ENCODE measurements at regions not wholly inside any gene's neighbourhood (a gene's known extent, or its start where the extent isn't known, plus 50 kb on each side); places are given as distances from the start of the nearest gene placed in this dataset.

GRCh38 chr3:120516136-120516535 lies 65.3 kb upstream of the FSTL1 start:
- Histone ChIP-seq H3K4me3 (ENCODE audit: low read length, poor library complexity, severe bottlenecking) (no peak overlapping the region), H3K9ac (ENCODE audit: low read depth, low read length, poor library complexity, severe bottlenecking) (no peak overlapping the region), H4K20me1 (ENCODE audit: insufficient read depth, low read length, poor library complexity, severe bottlenecking) (no peaks in the 10 kb centered on the region), H3K27me3 (ENCODE audit: insufficient read depth, low read length, poor library complexity, severe bottlenecking) (no peaks in the 10 kb centered on the region), H3K4me1 (ENCODE audit: insufficient read depth, low read length, poor library complexity, severe bottlenecking) (no peaks in the 10 kb centered on the region), H3F3A (ENCODE audit: low read depth) (no peaks in the 10 kb centered on the region), H3K9me3 (ENCODE audit: insufficient read depth, low read depth, low read length) (no peaks in the 10 kb centered on the region), H2AFZ (ENCODE audit: low read length) (no peak overlapping the region), H3K36me3 (ENCODE audit: insufficient read depth, low read length) (no peaks in the 10 kb centered on the region), H3K4me2 (ENCODE audit: low read depth, low read length, poor library complexity, severe bottlenecking) (no peak overlapping the region), H3K9me2 (replicated peaks; ENCODE audit: low read depth, low read length) (no peaks in the 10 kb centered on the region), H3K79me2 (ENCODE audit: insufficient read depth, low read length) (no peaks in the 10 kb centered on the region)
- TF ChIP-seq EZH2phosphoT487 (IDR thresholded peaks at IDR 0.05; ENCODE audit: borderline replicate concordance) (no peak), CTCF (conservative IDR thresholded peaks at IDR 0.05; ENCODE audit: low read length) (no peak)

GRCh38 chr3:120512655-120513054 lies 61.9 kb upstream of the FSTL1 start:
- H3K4me1 ChIP-seq (ENCODE audit: insufficient read depth, low read length, poor library complexity, severe bottlenecking): no peaks in the 10 kb centered on the region
- no peaks in the 10 kb centered on the region for H3K79me2 ChIP-seq (ENCODE audit: insufficient read depth, low read length)
- no peak for TF ChIP-seq CTCF (conservative IDR thresholded peaks at IDR 0.05; ENCODE audit: low read length)
- no peak for TF ChIP-seq EZH2phosphoT487 (IDR thresholded peaks at IDR 0.05; ENCODE audit: borderline replicate concordance)
- no peaks in the 10 kb centered on the region for H3K36me3 ChIP-seq (ENCODE audit: insufficient read depth, low read length)
- no peaks in the 10 kb centered on the region for H3K9me2 ChIP-seq (replicated peaks; ENCODE audit: low read depth, low read length)
- H3K27me3 ChIP-seq (ENCODE audit: insufficient read depth, low read length, poor library complexity, severe bottlenecking): no peaks in the 10 kb centered on the region
- 0 out of 2 replicates have a peak, but pooled peaks cover 10% of the 10 kb centered on the region for H3K9me3 ChIP-seq (ENCODE audit: insufficient read depth, low read depth, low read length)
- no peak overlapping the region for H3K4me3 ChIP-seq (ENCODE audit: low read length, poor library complexity, severe bottlenecking)
- no peak overlapping the region for H2AFZ ChIP-seq (ENCODE audit: low read length)
- H3K9ac ChIP-seq (ENCODE audit: low read depth, low read length, poor library complexity, severe bottlenecking): no peak overlapping the region
- H3F3A ChIP-seq (ENCODE audit: low read depth): no peaks in the 10 kb centered on the region
- H4K20me1 ChIP-seq (ENCODE audit: insufficient read depth, low read length, poor library complexity, severe bottlenecking): no peaks in the 10 kb centered on the region
- H3K4me2 ChIP-seq (ENCODE audit: low read depth, low read length, poor library complexity, severe bottlenecking): no peak overlapping the region

- H3K4me1 ChIP-seq (ENCODE audit: insufficient read depth, low read length, poor library complexity, severe bottlenecking): no peaks in the 10 kb centered on the region
- H3K9ac ChIP-seq (ENCODE audit: low read depth, low read length, poor library complexity, severe bottlenecking): no peak overlapping the region
- 0 out of 2 replicates have a peak, but pooled peaks cover 10% of the 10 kb centered on the region for H3K9me3 ChIP-seq (ENCODE audit: insufficient read depth, low read depth, low read length)
- no peaks in the 10 kb centered on the region for H4K20me1 ChIP-seq (ENCODE audit: insufficient read depth, low read length, poor library complexity, severe bottlenecking)
- H2AFZ ChIP-seq (ENCODE audit: low read length): 0 out of 2 replicates have a peak overlapping the region, but pooled peaks have one; percentile 10
- H3K27me3 ChIP-seq (ENCODE audit: insufficient read depth, low read length, poor library complexity, severe bottlenecking): no peaks in the 10 kb centered on the region
- H3K36me3 ChIP-seq (ENCODE audit: insufficient read depth, low read length): no peaks in the 10 kb centered on the region
- no peaks in the 10 kb centered on the region for H3K9me2 ChIP-seq (replicated peaks; ENCODE audit: low read depth, low read length)
- no peaks in the 10 kb centered on the region for H3F3A ChIP-seq (ENCODE audit: low read depth)
- H3K79me2 ChIP-seq (ENCODE audit: insufficient read depth, low read length): no peaks in the 10 kb centered on the region
- no peak overlapping the region for H3K4me3 ChIP-seq (ENCODE audit: low read length, poor library complexity, severe bottlenecking)
- peak; percentile 80 for TF ChIP-seq CTCF (conservative IDR thresholded peaks at IDR 0.05; ENCODE audit: low read length)
- TF ChIP-seq EZH2phosphoT487 (IDR thresholded peaks at IDR 0.05; ENCODE audit: borderline replicate concordance): no peak
- H3K4me2 ChIP-seq (ENCODE audit: low read depth, low read length, poor library complexity, severe bottlenecking): no peak overlapping the region
Observed at GRCh38 chr3:120506828-120507774, 56.3 kb upstream of the FSTL1 start.
